Type B pancreatic cell (in vitro differentiated cells): ENCODE measurements at regions not wholly inside any gene's neighbourhood (a gene's known extent, or its start where the extent isn't known, plus 50 kb on each side); places are given as distances from the start of the nearest gene placed in this dataset.
A peak's percentile ranks its signal among the peaks of the same experiment; 100 is the strongest.

Experiments
- DNase-seq: peaks from one replicate; pipeline ENCODE4 v3.0.0; 2021; ENCODE audit warnings: mixed read lengths; ENCODE audit not compliant: unreplicated experiment; ENCODE audit errors: extremely low spot score
- H3K27ac Mint-ChIP-seq: 2 replicates; pipeline ENCODE4 v1.8.0; 2021; ENCODE audit warnings: mild to moderate bottlenecking, mixed read lengths
- H3K27me3 Mint-ChIP-seq: 2 replicates; pipeline ENCODE4 v1.8.0; 2021; ENCODE audit warnings: mixed read lengths
- H3K36me3 Mint-ChIP-seq: 2 replicates; pipeline ENCODE4 v1.8.0; 2021; ENCODE audit warnings: mixed read lengths
- H3K4me1 Mint-ChIP-seq: one replicate; pipeline ENCODE4 v1.8.0; 2021; ENCODE audit warnings: mixed read lengths; ENCODE audit not compliant: unreplicated experiment
- H3K4me3 Mint-ChIP-seq: 2 replicates; pipeline ENCODE4 v1.8.0; 2021; ENCODE audit warnings: mild to moderate bottlenecking, mixed read lengths
- H3K9me3 Mint-ChIP-seq: 2 replicates; pipeline ENCODE4 v1.8.0; 2021; ENCODE audit warnings: mixed read lengths
- CTCF ChIP-seq: fragments of 200-600 bp; sonication (generic); conservative IDR thresholded peaks from 2 replicates; pipeline ENCODE4 v1.5.0; 2021; ENCODE audit warnings: antibody characterized with exemption, mild to moderate bottlenecking

DNA sequence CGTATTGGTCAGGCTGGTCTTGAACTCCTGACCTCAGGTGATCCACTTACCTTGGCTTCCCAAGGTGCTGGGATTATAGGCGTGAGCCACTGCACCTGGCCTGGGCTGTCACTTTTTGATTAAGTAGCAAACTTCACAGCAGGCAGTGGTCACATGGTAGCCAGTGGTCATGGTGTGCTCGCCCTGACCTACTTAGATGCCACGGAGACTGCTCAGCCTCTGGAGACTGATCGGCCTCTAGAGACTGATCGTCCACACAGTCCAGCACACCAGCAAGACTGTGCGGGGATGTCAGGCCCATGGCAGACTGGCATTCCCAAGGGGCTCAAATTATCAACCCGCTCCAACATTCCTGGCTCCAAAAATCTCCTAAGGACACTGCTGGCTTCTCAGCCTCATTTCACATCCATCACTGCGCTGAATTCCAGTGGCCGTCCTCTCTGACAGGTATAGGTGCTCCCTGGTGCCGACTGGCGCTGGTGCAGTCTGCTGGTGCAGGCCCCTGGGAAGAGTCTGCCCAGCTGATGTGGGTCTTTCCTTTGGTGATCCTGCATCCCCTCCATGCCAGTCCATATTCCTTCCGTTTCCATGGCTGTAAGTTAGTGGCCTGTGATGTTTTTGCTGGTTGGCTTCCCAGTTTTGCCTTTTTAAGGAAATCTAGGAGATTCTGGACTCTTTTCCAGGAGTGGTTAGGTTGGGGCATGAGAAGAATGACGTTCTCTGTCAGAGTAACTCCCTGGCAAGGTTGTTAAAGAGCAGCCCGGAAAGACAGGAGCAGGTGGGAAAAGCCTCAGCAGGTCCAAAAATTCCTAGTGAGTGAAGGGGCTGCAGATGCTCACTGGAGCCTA, 374.5 kb upstream of the HS6ST1 start:
- Mint-ChIP-seq H3K4me3 (no peak overlapping the region), H3K27ac (no peak overlapping the region), H3K4me1 (no peaks in the 10 kb centered on the region), H3K9me3 (peaks cover 6% of the 10 kb centered on the region), H3K36me3 (no peaks in the 10 kb centered on the region), H3K27me3 (no peaks in the 10 kb centered on the region)
- peak; percentile 44 for DNase-seq
- no peak for TF ChIP-seq CTCF

GRCh38 chr2:128693743-128694029, 375.0 kb upstream of the HS6ST1 start:
- Mint-ChIP-seq H3K27me3 (no peaks in the 10 kb centered on the region), H3K27ac (no peak overlapping the region), H3K4me1 (no peaks in the 10 kb centered on the region), H3K4me3 (no peak overlapping the region), H3K36me3 (no peaks in the 10 kb centered on the region), H3K9me3 (peaks cover 6% of the 10 kb centered on the region)
- peak; percentile 31 for DNase-seq
- no peak for TF ChIP-seq CTCF

DNA sequence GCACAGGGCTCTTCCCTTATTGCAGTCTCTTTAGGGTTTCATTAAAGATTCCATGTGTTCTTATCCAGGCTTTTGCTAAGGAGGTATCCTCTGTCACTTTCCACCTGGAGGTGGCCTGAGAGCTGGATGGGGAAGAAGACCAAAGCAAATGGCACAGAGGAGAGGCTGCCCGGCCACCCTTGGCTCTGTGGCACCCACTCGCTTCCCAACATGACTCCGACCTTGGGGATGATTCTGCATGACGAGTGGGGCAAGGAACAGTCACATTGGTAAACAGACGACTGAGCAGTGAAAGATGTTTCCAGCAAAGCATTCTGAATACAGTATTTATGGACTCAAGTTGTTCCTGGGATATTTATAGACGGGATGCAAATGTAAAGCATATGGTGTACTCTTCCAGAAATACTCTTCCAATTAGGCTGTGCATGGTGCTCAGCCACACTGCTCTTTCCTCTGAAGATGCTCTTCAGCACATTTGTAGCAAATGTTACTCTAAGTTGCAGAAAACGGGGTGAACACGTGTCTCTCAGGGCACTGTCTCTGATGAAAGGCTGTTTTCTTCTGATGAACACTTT, 377.1 kb upstream of the HS6ST1 start:
- peaks cover 6% of the 10 kb centered on the region for H3K9me3 Mint-ChIP-seq
- H3K4me3 Mint-ChIP-seq: no peak overlapping the region
- no peaks in the 10 kb centered on the region for H3K27me3 Mint-ChIP-seq
- DNase-seq: no peak
- no peaks in the 10 kb centered on the region for H3K4me1 Mint-ChIP-seq
- no peak for TF ChIP-seq CTCF
- H3K27ac Mint-ChIP-seq: no peak overlapping the region
- H3K36me3 Mint-ChIP-seq: no peaks in the 10 kb centered on the region

GRCh38 chr2:128696421-128696820, 377.8 kb upstream of the HS6ST1 start:
- H3K9me3 Mint-ChIP-seq: peaks cover 6% of the 10 kb centered on the region
- H3K27ac Mint-ChIP-seq: no peak overlapping the region
- H3K27me3 Mint-ChIP-seq: no peaks in the 10 kb centered on the region
- H3K36me3 Mint-ChIP-seq: no peaks in the 10 kb centered on the region
- no peak for DNase-seq
- H3K4me3 Mint-ChIP-seq: no peak overlapping the region
- TF ChIP-seq CTCF: no peak
- no peaks in the 10 kb centered on the region for H3K4me1 Mint-ChIP-seq

DNA sequence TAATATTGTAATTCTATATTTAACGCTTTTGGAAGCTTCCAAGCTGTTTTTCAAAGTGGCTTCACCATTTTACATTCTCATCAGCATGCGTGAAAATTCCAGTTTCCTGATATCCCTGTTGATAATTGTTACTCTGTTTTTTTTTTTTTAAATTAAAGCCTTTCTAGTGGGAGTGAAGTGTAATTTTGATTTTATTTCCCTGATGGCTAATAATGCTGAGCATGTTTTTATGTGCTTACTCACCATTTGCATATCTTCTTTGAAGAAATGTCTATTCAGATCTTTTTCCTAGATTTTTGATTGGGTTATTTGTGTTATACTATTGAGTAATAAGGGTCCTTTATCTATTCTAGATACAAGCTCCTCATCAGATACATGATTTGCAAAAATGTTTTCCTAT, 382.8 kb upstream of the HS6ST1 start:
- H3K9me3 Mint-ChIP-seq: peaks cover 6% of the 10 kb centered on the region

More for the DNA sequence above, 382.8 kb upstream of the HS6ST1 start:
- Mint-ChIP-seq H3K27ac (no peak overlapping the region), H3K27me3 (no peaks in the 10 kb centered on the region), H3K36me3 (no peaks in the 10 kb centered on the region), H3K4me1 (no peaks in the 10 kb centered on the region), H3K4me3 (no peak overlapping the region)
- no peak for DNase-seq
- no peak for TF ChIP-seq CTCF
